HepG2 (cell line): ENCODE measurements at regions not wholly inside any gene's neighbourhood (a gene's known extent, or its start where the extent isn't known, plus 50 kb on each side); places are given as distances from the start of the nearest gene placed in this dataset.

Source experiments
- ATAC-seq: fragments of 200-7000 bp; cut with Tn5 transposase; 3 replicates; pipeline ENCODE4 v1.9.1; 2020; ENCODE audit warnings: mild to moderate bottlenecking, moderate library complexity
- BruUV-seq: library from RNA; stranded (reverse); fragments of 400-500 nt; replicated peaks from 2 replicates; lab custom pipeline; 2021; lab: Mats Ljungman, UMichigan
- CTCF ChIA-PET: fragments of 300-600 bp; formaldehyde crosslinking; extraction: SDS; loops from one replicate; lab custom pipeline; 2021; ENCODE audit warnings: low total read pairs, inconsistent platforms, low intra/inter-chr PET ratio; lab: Yijun Ruan, JAX
- POLR2A ChIA-PET: fragments of 350-600 bp; sonication (Branson Sonifier 250); formaldehyde crosslinking; loops from one replicate; lab custom pipeline; 2020; ENCODE audit warnings: antibody characterized with exemption, inconsistent platforms; lab: Yijun Ruan, JAX
- DNase-seq: peaks from one replicate; pipeline ENCODE4 v3.0.0-alpha.2; 2015; ENCODE audit warnings: low spot score
- FAIRE-seq: peaks from 3 replicates; lab custom pipeline; 2011; peaks lifted over from hg19 to GRCh38; lab: Jason Lieb, UNC
- H2AFZ ChIP-seq: one replicate; pipeline ENCODE4 v1.6.1; 2011; ENCODE audit warnings: low read length, inconsistent platforms
- H3K27ac ChIP-seq: fragments of 300-600 bp; 3 replicates; pipeline ENCODE4 v1.8.0; 2011; ENCODE audit warnings: mixed run types, mild to moderate bottlenecking, mixed read lengths, low read length, inconsistent platforms; ENCODE audit not compliant: insufficient read depth; ENCODE audit errors: extremely low read length
- H3K27me3 ChIP-seq, 2 experiments: fragments of 200-600 bp in 1 of 2; 2 replicates in 1 of 2; 3 replicates in 1 of 2; pipeline versions ENCODE4 v1.6.0 to v1.8.0; 2011; ENCODE audit warnings: low read length in 2 of 2, mild to moderate bottlenecking in 2 of 2, moderate library complexity in 2 of 2, inconsistent platforms in 1 of 2; ENCODE audit not compliant: insufficient read depth in 2 of 2, control insufficient read depth in 1 of 2
- H3K36me3 ChIP-seq, 2 experiments: fragments of 200-600 bp in 1 of 2; replicated peaks in 1 of 2; 2 replicates in 1 of 2; 3 replicates in 1 of 2; pipeline versions ENCODE4 v1.5.1 to v1.8.0; 2011; ENCODE audit warnings: low read length in 2 of 2, inconsistent platforms in 1 of 2; ENCODE audit not compliant: insufficient read depth in 2 of 2, control insufficient read depth in 1 of 2
- H3K4me1 ChIP-seq: 2 replicates; pipeline ENCODE4 v1.5.1; 2012; ENCODE audit warnings: low read length, inconsistent platforms; ENCODE audit not compliant: insufficient read depth
- H3K4me2 ChIP-seq: 2 replicates; pipeline ENCODE4 v1.6.0; 2011; ENCODE audit warnings: low read depth, low read length, inconsistent platforms
- H3K4me3 ChIP-seq, 3 experiments: fragments of 200-600 bp in 1 of 3; sonication (generic), shearing (Covaris generic) in 1 of 3; replicated peaks in 1 of 3; 2 replicates each; pipeline ENCODE4 v1.5.1; 2011 to 2016; ENCODE audit warnings: low read length in 3 of 3, inconsistent platforms in 2 of 3, low read depth in 2 of 3, mild to moderate bottlenecking in 2 of 3, control low read depth in 1 of 3, mixed read lengths in 1 of 3; ENCODE audit not compliant: insufficient read depth in 1 of 3
- H3K79me2 ChIP-seq: one replicate; pipeline ENCODE4 v1.6.1; 2011; ENCODE audit warnings: low read length, inconsistent platforms; ENCODE audit not compliant: insufficient read depth
- H3K9ac ChIP-seq: 2 replicates; pipeline ENCODE4 v1.6.0; 2011; ENCODE audit warnings: mild to moderate bottlenecking, low read depth, low read length, inconsistent platforms; ENCODE audit not compliant: insufficient read depth
- H3K9me3 ChIP-seq: 2 replicates; pipeline ENCODE4 v1.5.1; 2012; ENCODE audit warnings: mild to moderate bottlenecking, low read length
- H4K20me1 ChIP-seq: 2 replicates; pipeline ENCODE4 v1.6.0; 2011; ENCODE audit warnings: inconsistent platforms, mild to moderate bottlenecking, low read length, moderate library complexity; ENCODE audit not compliant: insufficient read depth
- ESRRA ChIP-seq: sonication (generic); formaldehyde crosslinking; IDR thresholded peaks from 2 replicates; pipeline ENCODE4 v1.5.1; 2020; ENCODE audit warnings: mild to moderate bottlenecking, low read depth, missing genetic modification reagents
- HNRNPLL ChIP-seq: fragments of 200-400 bp; formaldehyde crosslinking; IDR thresholded peaks from 2 replicates; pipeline ENCODE4 v1.6.1; 2017; ENCODE audit warnings: mild to moderate bottlenecking, low read depth, low read length; ENCODE audit not compliant: poor library complexity, severe bottlenecking
- IKZF4 ChIP-seq: sonication (generic); formaldehyde crosslinking; IDR thresholded peaks from 2 replicates; pipeline ENCODE4 v1.5.1; 2020; ENCODE audit warnings: borderline replicate concordance, mild to moderate bottlenecking, low read depth, missing genetic modification reagents; ENCODE audit errors: not compliant biosample characterization
- KDM3A ChIP-seq: IDR thresholded peaks from 2 replicates; pipeline ENCODE4 v1.6.1; 2018; ENCODE audit warnings: low read depth, missing compliant biosample characterization
- MED13 ChIP-seq: sonication (generic); formaldehyde crosslinking; IDR thresholded peaks from 2 replicates; pipeline ENCODE4 v1.5.0; 2020; ENCODE audit warnings: missing genetic modification reagents
- MTA3 ChIP-seq: sonication (generic); formaldehyde crosslinking; IDR thresholded peaks from 2 replicates; pipeline ENCODE4 v1.4.0; 2020; ENCODE audit warnings: missing genetic modification reagents
- NFKBIZ ChIP-seq: IDR thresholded peaks from 2 replicates; pipeline ENCODE4 v1.6.1; 2018; ENCODE audit warnings: missing genetic modification reagents, missing compliant biosample characterization
- SALL2 ChIP-seq: sonication (generic); formaldehyde crosslinking; IDR thresholded peaks from 2 replicates; pipeline ENCODE4 v1.8.1; 2023; ENCODE audit warnings: mild to moderate bottlenecking, missing genetic modification reagents, inconsistent platforms
- SOX13 ChIP-seq, 3 experiments: fragments of 450-650 bp in 1 of 3; sonication (generic) in 1 of 3; formaldehyde crosslinking in 1 of 3; IDR thresholded peaks in 2 of 3; conservative IDR thresholded peaks in 1 of 3; 2 replicates each; pipeline versions ENCODE4 v1.5.0 to v1.6.1; 2016 to 2020; ENCODE audit warnings: antibody characterized with exemption in 1 of 3, mild to moderate bottlenecking in 1 of 3, missing compliant biosample characterization in 1 of 3, missing genetic modification reagents in 1 of 3, moderate library complexity in 1 of 3
- TAF1 ChIP-seq: sonication (generic); formaldehyde crosslinking; IDR thresholded peaks from 2 replicates; pipeline ENCODE4 v1.4.0; 2020; ENCODE audit warnings: missing genetic modification reagents
- ZBTB3 ChIP-seq: sonication (generic); formaldehyde crosslinking; IDR thresholded peaks from 2 replicates; pipeline ENCODE4 v1.4.0; 2020; ENCODE audit warnings: low read depth, mild to moderate bottlenecking, moderate library complexity, missing genetic modification reagents, borderline replicate concordance
- ZNF3 ChIP-seq: IDR thresholded peaks from 2 replicates; pipeline ENCODE4 v1.7.0; 2017; ENCODE audit warnings: inconsistent platforms
- ZNF33A ChIP-seq: sonication (generic); formaldehyde crosslinking; IDR thresholded peaks from 2 replicates; pipeline ENCODE4 v1.5.1; 2020; ENCODE audit warnings: missing genetic modification reagents, mild to moderate bottlenecking, moderate library complexity, borderline replicate concordance
- WGBS: methylation state at CpG from one replicate; pipeline ENCODE4 v1.1.6; 2017; ENCODE audit warnings: low lambda C conversion rate; 5-methylcytosine and 5-hydroxymethylcytosine counted together
- in situ Hi-C: cut with HindIII; loops from 2 replicates; pipeline ENCODE4 v1.10.0; 2017; ENCODE audit warnings: low pct_unique_long_range_greater_than_20kb; ENCODE audit not compliant: extremely low pct_ligation_motif_present
- intact Hi-C: fragments of 100-400 bp; cut with micrococcal nuclease; formaldehyde crosslinking; loops from one replicate; pipeline ENCODE4 v1.10.0; 2022; ENCODE audit not compliant: unreplicated experiment
- TF ChIP-seq, protein P1 (sequence below): sonication (generic); formaldehyde crosslinking; IDR thresholded peaks from 2 replicates; pipeline ENCODE4 v1.4.0; 2020; ENCODE audit warnings: mild to moderate bottlenecking, missing genetic modification reagents

DNA sequence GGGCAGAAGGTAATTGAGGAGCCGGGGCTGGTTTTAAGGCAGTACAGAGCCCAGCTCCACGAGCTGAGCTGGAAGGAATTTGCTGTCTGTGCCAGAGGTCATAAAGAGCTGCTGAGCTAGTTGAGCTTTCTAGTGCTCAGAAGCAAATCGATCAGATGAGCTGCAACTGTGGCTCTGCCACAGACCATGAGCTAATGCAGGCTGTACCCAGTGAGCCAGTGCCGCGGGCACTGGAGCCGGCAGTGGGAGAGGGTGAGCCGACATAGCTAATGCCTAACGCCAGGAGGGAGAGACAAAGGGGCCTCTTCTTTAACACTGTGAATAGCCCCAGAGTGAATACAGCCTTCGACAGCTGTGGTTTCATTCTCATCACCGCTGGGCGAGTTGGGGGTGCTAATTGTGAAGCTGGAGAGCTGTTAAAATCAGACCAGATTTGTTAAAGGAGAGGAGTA, 410.1 kb upstream of the TCF4 start:
- intact Hi-C loops = no loop called here
- H3K4me1 ChIP-seq = no peaks in the 10 kb centered on the region
- in situ Hi-C loops = no loop called here
- BruUV-seq = no TSS peak
- WGBS = 4% methylated on average over 9 of the region's 11 CpGs
- H3K79me2 ChIP-seq = no peaks in the 10 kb centered on the region
- ChIA-PET POLR2A (no interaction called here), CTCF (no interaction called here)
- H3K9ac ChIP-seq = no peak overlapping the region
- no peak for FAIRE-seq
- no peaks in the 10 kb centered on the region for H4K20me1 ChIP-seq
- H3K36me3 ChIP-seq = no peaks in the 10 kb centered on the region
- no peak for ATAC-seq
- H3K27ac ChIP-seq = no peak overlapping the region
- DNase-seq = no peak
- H3K9me3 ChIP-seq = peaks cover 87% of the 10 kb centered on the region
- no peak overlapping the region for H3K4me3 ChIP-seq
- no peak for TF ChIP-seq ZNF3 (CRISPR knock-in tag)
- H2AFZ ChIP-seq = no peak overlapping the region
- H3K4me2 ChIP-seq = no peak overlapping the region
- no peaks in the 10 kb centered on the region for H3K27me3 ChIP-seq

DNA sequence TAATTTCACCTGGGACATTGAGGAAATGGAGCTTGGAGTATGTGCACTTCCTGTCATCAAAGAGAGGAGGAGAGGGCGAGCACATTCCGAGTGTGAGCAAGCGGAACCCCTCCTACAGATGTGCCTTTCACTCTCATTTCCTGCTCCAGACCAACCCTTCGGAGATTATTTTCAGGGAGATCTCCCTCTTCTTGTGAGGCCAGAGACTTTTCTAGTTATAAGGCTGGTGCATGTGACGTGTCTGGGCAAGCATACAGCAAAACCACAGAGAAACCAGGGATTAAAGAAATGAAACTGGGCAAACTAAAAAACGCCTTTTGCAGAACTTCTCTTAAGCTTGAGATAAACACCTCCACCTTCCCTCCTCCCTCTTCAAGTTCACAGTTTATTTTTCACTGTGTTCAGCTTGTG, 409.2 kb upstream of the TCF4 start:
- no peak overlapping the region for H2AFZ ChIP-seq
- TF ChIP-seq MED13 (no peak), SOX13 (IDR thresholded peaks at IDR 0.05) (no peak), SOX13 (CRISPR knock-in tag; conservative IDR thresholded peaks at IDR 0.05 in 1 of 2, IDR thresholded peaks at IDR 0.05 in 1 of 2) (no peak), ZNF33A (CRISPR knock-in tag) (no peak), MTA3 (no peak), HNRNPLL (no peak), ZBTB3 (no peak), SALL2 (CRISPR knock-in tag) (no peak), KDM3A (CRISPR knock-in tag) (no peak), IKZF4 (CRISPR knock-in tag) (no peak), NFKBIZ (CRISPR knock-in tag) (no peak), TAF1 (no peak), ESRRA (CRISPR knock-in tag) (no peak)
- TF ChIP-seq, protein P1, sequence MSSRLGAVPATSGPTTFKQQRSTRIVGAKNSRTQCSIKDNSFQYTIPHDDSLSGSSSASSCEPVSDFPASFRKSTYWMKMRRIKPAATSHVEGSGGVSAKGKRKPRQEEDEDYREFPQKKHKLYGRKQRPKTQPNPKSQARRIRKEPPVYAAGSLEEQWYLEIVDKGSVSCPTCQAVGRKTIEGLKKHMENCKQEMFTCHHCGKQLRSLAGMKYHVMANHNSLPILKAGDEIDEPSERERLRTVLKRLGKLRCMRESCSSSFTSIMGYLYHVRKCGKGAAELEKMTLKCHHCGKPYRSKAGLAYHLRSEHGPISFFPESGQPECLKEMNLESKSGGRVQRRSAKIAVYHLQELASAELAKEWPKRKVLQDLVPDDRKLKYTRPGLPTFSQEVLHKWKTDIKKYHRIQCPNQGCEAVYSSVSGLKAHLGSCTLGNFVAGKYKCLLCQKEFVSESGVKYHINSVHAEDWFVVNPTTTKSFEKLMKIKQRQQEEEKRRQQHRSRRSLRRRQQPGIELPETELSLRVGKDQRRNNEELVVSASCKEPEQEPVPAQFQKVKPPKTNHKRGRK = no peak
- TF ChIP-seq, all 625 proteins: peak for 0
- WGBS = 36% methylated on average over 6 of the region's 6 CpGs
- in situ Hi-C loops = no loop called here
- Histone ChIP-seq H3K27ac (no peak overlapping the region), H3K79me2 (no peaks in the 10 kb centered on the region), H3K36me3 (no peaks in the 10 kb centered on the region), H3K9me3 (peaks cover 86% of the 10 kb centered on the region), H3K4me2 (no peak overlapping the region), H3K4me1 (no peaks in the 10 kb centered on the region), H3K9ac (no peak overlapping the region), H3K27me3 (no peaks in the 10 kb centered on the region), H4K20me1 (no peaks in the 10 kb centered on the region), H3K4me3 (no peak overlapping the region)
- intact Hi-C loops = no loop called here
- ChIA-PET POLR2A (no interaction called here), CTCF (no interaction called here)
- BruUV-seq = no TSS peak
- ATAC-seq (no peak), DNase-seq (no peak), FAIRE-seq (no peak)
